ENCODE measurements at regions not wholly inside any gene's neighbourhood (a gene's known extent, or its start where the extent isn't known, plus 50 kb on each side); places are given as distances from the start of the nearest gene placed in this dataset.

DNA sequence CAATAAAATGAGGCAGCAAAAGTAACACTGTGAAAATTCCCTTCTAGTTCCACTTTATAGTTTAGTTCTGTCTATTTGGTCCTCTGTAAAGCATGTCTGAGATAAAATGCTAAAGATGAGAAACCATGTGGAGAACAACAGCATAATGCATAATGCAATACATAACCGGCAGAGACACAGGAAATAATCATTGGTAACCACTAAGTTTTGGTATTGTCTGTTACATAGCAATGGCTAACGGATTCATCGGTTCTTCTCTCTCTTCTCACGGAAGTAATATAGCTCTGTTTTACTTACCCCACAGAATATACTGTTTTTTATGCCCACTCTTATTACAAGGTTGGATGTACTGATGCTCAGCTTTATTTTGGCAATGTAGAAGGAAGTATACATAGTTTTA is 158.9 kb downstream of the FAM174A start (continued):
- TF ChIP-seq, protein P1, sequence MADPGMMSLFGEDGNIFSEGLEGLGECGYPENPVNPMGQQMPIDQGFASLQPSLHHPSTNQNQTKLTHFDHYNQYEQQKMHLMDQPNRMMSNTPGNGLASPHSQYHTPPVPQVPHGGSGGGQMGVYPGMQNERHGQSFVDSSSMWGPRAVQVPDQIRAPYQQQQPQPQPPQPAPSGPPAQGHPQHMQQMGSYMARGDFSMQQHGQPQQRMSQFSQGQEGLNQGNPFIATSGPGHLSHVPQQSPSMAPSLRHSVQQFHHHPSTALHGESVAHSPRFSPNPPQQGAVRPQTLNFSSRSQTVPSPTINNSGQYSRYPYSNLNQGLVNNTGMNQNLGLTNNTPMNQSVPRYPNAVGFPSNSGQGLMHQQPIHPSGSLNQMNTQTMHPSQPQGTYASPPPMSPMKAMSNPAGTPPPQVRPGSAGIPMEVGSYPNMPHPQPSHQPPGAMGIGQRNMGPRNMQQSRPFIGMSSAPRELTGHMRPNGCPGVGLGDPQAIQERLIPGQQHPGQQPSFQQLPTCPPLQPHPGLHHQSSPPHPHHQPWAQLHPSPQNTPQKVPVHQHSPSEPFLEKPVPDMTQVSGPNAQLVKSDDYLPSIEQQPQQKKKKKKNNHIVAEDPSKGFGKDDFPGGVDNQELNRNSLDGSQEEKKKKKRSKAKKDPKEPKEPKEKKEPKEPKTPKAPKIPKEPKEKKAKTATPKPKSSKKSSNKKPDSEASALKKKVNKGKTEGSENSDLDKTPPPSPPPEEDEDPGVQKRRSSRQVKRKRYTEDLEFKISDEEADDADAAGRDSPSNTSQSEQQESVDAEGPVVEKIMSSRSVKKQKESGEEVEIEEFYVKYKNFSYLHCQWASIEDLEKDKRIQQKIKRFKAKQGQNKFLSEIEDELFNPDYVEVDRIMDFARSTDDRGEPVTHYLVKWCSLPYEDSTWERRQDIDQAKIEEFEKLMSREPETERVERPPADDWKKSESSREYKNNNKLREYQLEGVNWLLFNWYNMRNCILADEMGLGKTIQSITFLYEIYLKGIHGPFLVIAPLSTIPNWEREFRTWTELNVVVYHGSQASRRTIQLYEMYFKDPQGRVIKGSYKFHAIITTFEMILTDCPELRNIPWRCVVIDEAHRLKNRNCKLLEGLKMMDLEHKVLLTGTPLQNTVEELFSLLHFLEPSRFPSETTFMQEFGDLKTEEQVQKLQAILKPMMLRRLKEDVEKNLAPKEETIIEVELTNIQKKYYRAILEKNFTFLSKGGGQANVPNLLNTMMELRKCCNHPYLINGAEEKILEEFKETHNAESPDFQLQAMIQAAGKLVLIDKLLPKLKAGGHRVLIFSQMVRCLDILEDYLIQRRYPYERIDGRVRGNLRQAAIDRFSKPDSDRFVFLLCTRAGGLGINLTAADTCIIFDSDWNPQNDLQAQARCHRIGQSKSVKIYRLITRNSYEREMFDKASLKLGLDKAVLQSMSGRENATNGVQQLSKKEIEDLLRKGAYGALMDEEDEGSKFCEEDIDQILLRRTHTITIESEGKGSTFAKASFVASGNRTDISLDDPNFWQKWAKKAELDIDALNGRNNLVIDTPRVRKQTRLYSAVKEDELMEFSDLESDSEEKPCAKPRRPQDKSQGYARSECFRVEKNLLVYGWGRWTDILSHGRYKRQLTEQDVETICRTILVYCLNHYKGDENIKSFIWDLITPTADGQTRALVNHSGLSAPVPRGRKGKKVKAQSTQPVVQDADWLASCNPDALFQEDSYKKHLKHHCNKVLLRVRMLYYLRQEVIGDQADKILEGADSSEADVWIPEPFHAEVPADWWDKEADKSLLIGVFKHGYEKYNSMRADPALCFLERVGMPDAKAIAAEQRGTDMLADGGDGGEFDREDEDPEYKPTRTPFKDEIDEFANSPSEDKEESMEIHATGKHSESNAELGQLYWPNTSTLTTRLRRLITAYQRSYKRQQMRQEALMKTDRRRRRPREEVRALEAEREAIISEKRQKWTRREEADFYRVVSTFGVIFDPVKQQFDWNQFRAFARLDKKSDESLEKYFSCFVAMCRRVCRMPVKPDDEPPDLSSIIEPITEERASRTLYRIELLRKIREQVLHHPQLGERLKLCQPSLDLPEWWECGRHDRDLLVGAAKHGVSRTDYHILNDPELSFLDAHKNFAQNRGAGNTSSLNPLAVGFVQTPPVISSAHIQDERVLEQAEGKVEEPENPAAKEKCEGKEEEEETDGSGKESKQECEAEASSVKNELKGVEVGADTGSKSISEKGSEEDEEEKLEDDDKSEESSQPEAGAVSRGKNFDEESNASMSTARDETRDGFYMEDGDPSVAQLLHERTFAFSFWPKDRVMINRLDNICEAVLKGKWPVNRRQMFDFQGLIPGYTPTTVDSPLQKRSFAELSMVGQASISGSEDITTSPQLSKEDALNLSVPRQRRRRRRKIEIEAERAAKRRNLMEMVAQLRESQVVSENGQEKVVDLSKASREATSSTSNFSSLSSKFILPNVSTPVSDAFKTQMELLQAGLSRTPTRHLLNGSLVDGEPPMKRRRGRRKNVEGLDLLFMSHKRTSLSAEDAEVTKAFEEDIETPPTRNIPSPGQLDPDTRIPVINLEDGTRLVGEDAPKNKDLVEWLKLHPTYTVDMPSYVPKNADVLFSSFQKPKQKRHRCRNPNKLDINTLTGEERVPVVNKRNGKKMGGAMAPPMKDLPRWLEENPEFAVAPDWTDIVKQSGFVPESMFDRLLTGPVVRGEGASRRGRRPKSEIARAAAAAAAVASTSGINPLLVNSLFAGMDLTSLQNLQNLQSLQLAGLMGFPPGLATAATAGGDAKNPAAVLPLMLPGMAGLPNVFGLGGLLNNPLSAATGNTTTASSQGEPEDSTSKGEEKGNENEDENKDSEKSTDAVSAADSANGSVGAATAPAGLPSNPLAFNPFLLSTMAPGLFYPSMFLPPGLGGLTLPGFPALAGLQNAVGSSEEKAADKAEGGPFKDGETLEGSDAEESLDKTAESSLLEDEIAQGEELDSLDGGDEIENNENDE (IDR thresholded peaks at IDR 0.05; ENCODE audit: insufficient replicate concordance, low read length), result no peak
- TF ChIP-seq FOSL1 (IDR thresholded peaks at IDR 0.05; ENCODE audit: insufficient read depth, low read depth, low read length) (no peak), JUND (IDR thresholded peaks at IDR 0.05; ENCODE audit: low read length) (no peak), SP1 (IDR thresholded peaks at IDR 0.05; ENCODE audit: low read depth, low read length) (no peak), EZH2 (IDR thresholded peaks at IDR 0.05; ENCODE audit: low read depth, low read length, severe bottlenecking) (no peak), SIX5 (IDR thresholded peaks at IDR 0.05; ENCODE audit: low read depth, low read length) (no peak)

Measured in H1 (cell line).